CD4-positive, CD25-positive, alpha-beta regulatory T cell (primary cell): ENCODE measurements at regions not wholly inside any gene's neighbourhood (a gene's known extent, or its start where the extent isn't known, plus 50 kb on each side); places are given as distances from the start of the nearest gene placed in this dataset.

ENCODE experiments used
- ATAC-seq, 2 donors: fragments of 150-1000 bp; cut with Tn5 transposase; one replicate each; pipeline ENCODE4 v1.10.0; 2021; ENCODE audit warnings: low read depth in 2 of 2, moderate number of reproducible peaks in 2 of 2, moderate library complexity in 1 of 2
- DNase-seq, 3 donors: peaks; one replicate each; pipeline versions ENCODE4 v3.0.0 to v3.0.0-alpha.2; 2012 to 2022; ENCODE audit warnings: mixed read lengths in 1 of 3
- H3K27ac ChIP-seq: one replicate; pipeline ENCODE4 v1.7.0; 2013; ENCODE audit warnings: mild to moderate bottlenecking, low read length; ENCODE audit not compliant: insufficient read depth, poor library complexity, severe bottlenecking
- H3K27me3 ChIP-seq: one replicate; pipeline ENCODE4 v1.7.0; 2013; ENCODE audit warnings: low read length; ENCODE audit not compliant: control insufficient read depth, insufficient read depth
- H3K36me3 ChIP-seq: one replicate; pipeline ENCODE4 v1.7.0; 2013; ENCODE audit warnings: mild to moderate bottlenecking, low read length, moderate library complexity; ENCODE audit not compliant: control insufficient read depth, insufficient read depth
- H3K4me1 ChIP-seq: 2 replicates; pipeline ENCODE4 v1.7.0; 2013; ENCODE audit warnings: mild to moderate bottlenecking, low read length; ENCODE audit not compliant: insufficient read depth, control insufficient read depth, poor library complexity, severe bottlenecking
- H3K4me3 ChIP-seq: one replicate; pipeline ENCODE4 v1.7.0; 2013; ENCODE audit warnings: low read depth, mild to moderate bottlenecking, low read length, moderate library complexity
- H3K9me3 ChIP-seq, 2 experiments: 1 replicate in 1 of 2; 2 replicates in 1 of 2; pipeline ENCODE4 v1.7.0; 2013; ENCODE audit warnings: low read length in 2 of 2, mild to moderate bottlenecking in 1 of 2, moderate library complexity in 1 of 2; ENCODE audit not compliant: control insufficient read depth in 2 of 2
- H3K27ac Mint-ChIP-seq, 3 donors: one replicate each; pipeline ENCODE4 v1.8.0; 2020 to 2022; ENCODE audit warnings: mild to moderate bottlenecking in 3 of 3, mixed read lengths in 3 of 3, moderate library complexity in 2 of 3
- H3K27me3 Mint-ChIP-seq: one replicate; pipeline ENCODE4 v1.8.0; 2022; ENCODE audit warnings: mild to moderate bottlenecking, mixed read lengths
- H3K36me3 Mint-ChIP-seq: one replicate; pipeline ENCODE4 v1.8.0; 2020; ENCODE audit warnings: mixed read lengths
- H3K4me1 Mint-ChIP-seq, 4 donors: one replicate each; pipeline ENCODE4 v1.8.0; 2020 to 2022; ENCODE audit warnings: mixed read lengths in 4 of 4, mild to moderate bottlenecking in 1 of 4
- H3K4me3 Mint-ChIP-seq, 4 donors: one replicate each; pipeline ENCODE4 v1.8.0; 2020 to 2022; ENCODE audit warnings: mild to moderate bottlenecking in 4 of 4, mixed read lengths in 4 of 4, moderate library complexity in 3 of 4
- H3K9me3 Mint-ChIP-seq, 7 donors: one replicate each; pipeline ENCODE4 v1.8.0; 2020 to 2022; ENCODE audit warnings: mixed read lengths in 7 of 7, mild to moderate bottlenecking in 3 of 7, moderate library complexity in 2 of 7

DNA sequence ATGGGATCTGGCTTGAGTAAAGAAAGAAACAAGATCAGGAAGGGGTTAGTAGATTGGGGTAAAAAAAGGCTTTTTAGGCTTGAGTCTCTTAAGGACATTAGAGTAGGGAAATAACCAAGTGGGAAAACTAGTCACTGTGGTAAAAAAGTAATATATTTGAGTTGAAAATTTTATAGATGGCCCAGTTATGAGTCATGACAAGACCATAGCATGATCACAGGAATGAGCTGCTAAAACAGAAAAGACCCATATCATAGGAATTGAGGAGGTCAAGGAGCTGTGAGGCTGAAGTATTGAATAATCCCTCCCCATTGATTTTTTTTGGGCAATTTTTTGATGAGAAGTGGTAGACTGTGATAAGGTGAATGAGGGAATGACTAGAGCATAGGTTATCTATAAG is 69.2 kb upstream of the TBC1D5 start:
- H3K36me3 Mint-ChIP-seq = no peaks in the 10 kb centered on the region
- no peak overlapping the region for H3K27ac Mint-ChIP-seq
- ATAC-seq = no peak
- peaks cover 10% of the 10 kb centered on the region for H3K27me3 ChIP-seq
- H3K4me3 ChIP-seq = no peak overlapping the region
- no peak overlapping the region for H3K27ac ChIP-seq
- H3K9me3 ChIP-seq = no peaks in the 10 kb centered on the region
- no peaks in the 10 kb centered on the region for H3K36me3 ChIP-seq
- no peak overlapping the region for H3K4me3 Mint-ChIP-seq
- no peak for DNase-seq
- H3K9me3 Mint-ChIP-seq = peaks cover 0 to 4% (median 0%) of the 10 kb centered on the region in 7 donors
- no peaks in the 10 kb centered on the region for H3K4me1 ChIP-seq
- peaks cover 0 to 3% (median under 1%) of the 10 kb centered on the region in 4 donors for H3K4me1 Mint-ChIP-seq
- H3K27me3 Mint-ChIP-seq = peaks cover 22% of the 10 kb centered on the region

GRCh38 chr3:17810759-17811158 is 68.3 kb upstream of the TBC1D5 start:
- Histone ChIP-seq H3K9me3 (no peaks in the 10 kb centered on the region), H3K4me3 (no peak overlapping the region), H3K27ac (no peak overlapping the region), H3K36me3 (no peaks in the 10 kb centered on the region), H3K27me3 (peaks cover 10% of the 10 kb centered on the region), H3K4me1 (no peaks in the 10 kb centered on the region)
- Mint-ChIP-seq H3K4me1 (peaks cover 0 to 9% (median 4%) of the 10 kb centered on the region in 4 donors), H3K36me3 (no peaks in the 10 kb centered on the region), H3K9me3 (peaks cover 0 to 4% (median 0%) of the 10 kb centered on the region in 7 donors), H3K27ac (peak overlapping the region in 1 of 3 donors; percentile 2), H3K27me3 (peaks cover 22% of the 10 kb centered on the region), H3K4me3 (no peak overlapping the region)
- DNase-seq (no peak), ATAC-seq (no peak)

- DNase-seq (no peak), ATAC-seq (no peak)
- H3K4me3 Mint-ChIP-seq = no peak overlapping the region
- no peak overlapping the region for H3K27ac ChIP-seq
- H3K36me3 Mint-ChIP-seq = no peaks in the 10 kb centered on the region
- H3K9me3 ChIP-seq = no peaks in the 10 kb centered on the region
- no peaks in the 10 kb centered on the region for H3K4me1 ChIP-seq
- H3K4me3 ChIP-seq = no peak overlapping the region
- H3K27me3 ChIP-seq = peaks cover 10% of the 10 kb centered on the region
- H3K4me1 Mint-ChIP-seq = peaks cover 0 to 9% (median 4%) of the 10 kb centered on the region in 4 donors
- H3K36me3 ChIP-seq = no peaks in the 10 kb centered on the region
- H3K27me3 Mint-ChIP-seq = peaks cover 28% of the 10 kb centered on the region
- no peak overlapping the region for H3K27ac Mint-ChIP-seq
- H3K9me3 Mint-ChIP-seq = peaks cover 0 to 4% (median 0%) of the 10 kb centered on the region in 7 donors
Measured at GRCh38 chr3:17808994-17809393, 66.6 kb upstream of the TBC1D5 start.

DNA sequence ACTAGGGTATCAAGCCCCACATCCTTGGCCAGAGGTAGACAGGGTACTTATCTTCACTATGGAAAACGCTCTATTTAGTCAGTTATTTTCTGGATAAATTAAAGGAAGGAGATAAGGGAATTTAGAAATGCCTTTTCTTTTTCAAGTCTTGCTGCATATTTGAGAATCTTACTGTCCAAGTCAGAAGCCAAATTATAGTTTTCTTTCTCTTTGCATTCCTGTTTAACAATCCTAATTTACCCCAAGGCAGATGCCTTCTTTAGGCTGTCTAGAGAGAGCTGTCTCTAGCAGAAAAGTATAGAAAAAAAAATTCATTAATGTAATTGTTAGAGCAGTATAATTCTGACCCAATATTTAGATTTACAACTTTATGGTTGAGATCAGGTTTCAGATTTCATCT is 64.4 kb upstream of the TBC1D5 start:
- no peaks in the 10 kb centered on the region for H3K36me3 Mint-ChIP-seq
- no peak overlapping the region for H3K27ac ChIP-seq
- no peak overlapping the region for H3K4me3 Mint-ChIP-seq
- ATAC-seq (no peak), DNase-seq (no peak)
- H3K4me1 ChIP-seq = no peaks in the 10 kb centered on the region
- H3K4me3 ChIP-seq = no peak overlapping the region
- H3K4me1 Mint-ChIP-seq = peaks cover 0 to 9% (median 4%) of the 10 kb centered on the region in 4 donors
- no peaks in the 10 kb centered on the region for H3K36me3 ChIP-seq
- peaks cover 13% of the 10 kb centered on the region for H3K27me3 ChIP-seq
- peaks cover 33% of the 10 kb centered on the region for H3K27me3 Mint-ChIP-seq
- peaks cover 0 to 2% (median 0%) of the 10 kb centered on the region in 7 donors for H3K9me3 Mint-ChIP-seq
- H3K27ac Mint-ChIP-seq = no peak overlapping the region
- H3K9me3 ChIP-seq = no peaks in the 10 kb centered on the region

DNA sequence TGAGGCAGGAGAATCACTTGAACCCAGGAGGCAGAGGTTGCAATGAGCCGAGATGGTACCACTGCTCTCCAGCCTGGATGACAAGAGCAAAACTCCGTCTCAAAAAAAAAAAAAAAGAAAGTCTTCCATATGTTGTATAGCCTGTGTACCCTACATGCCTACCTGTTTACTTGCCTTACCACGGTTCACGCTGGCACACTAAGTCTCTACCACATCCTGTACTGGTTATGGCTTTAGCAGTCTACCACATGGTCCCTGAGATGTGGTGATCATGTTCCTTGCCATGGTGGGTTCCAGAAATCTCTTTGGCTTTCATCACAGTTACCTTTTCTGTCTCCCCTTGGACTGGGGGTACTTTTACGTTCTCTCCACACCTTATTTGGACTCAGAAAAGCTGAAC is 63.8 kb upstream of the TBC1D5 start:
- Histone ChIP-seq H3K4me3 (no peak overlapping the region), H3K36me3 (no peaks in the 10 kb centered on the region), H3K4me1 (no peaks in the 10 kb centered on the region), H3K27ac (no peak overlapping the region), H3K27me3 (peaks cover 13% of the 10 kb centered on the region), H3K9me3 (no peaks in the 10 kb centered on the region)
- Mint-ChIP-seq H3K4me3 (no peak overlapping the region), H3K36me3 (no peaks in the 10 kb centered on the region), H3K4me1 (peaks cover 0 to 9% (median 4%) of the 10 kb centered on the region in 4 donors), H3K27me3 (peaks cover 32% of the 10 kb centered on the region), H3K27ac (peak overlapping the region in 2 of 3 donors; percentile 1 to 32), H3K9me3 (peaks cover 0 to 2% (median 0%) of the 10 kb centered on the region in 7 donors)
- ATAC-seq = peak; percentile 71 to 80
- DNase-seq = peak in 2 of 3 donors; percentile 20 to 63

- Mint-ChIP-seq H3K36me3 (no peaks in the 10 kb centered on the region), H3K27me3 (peaks cover 30% of the 10 kb centered on the region), H3K4me1 (peaks cover 0 to 9% (median 4%) of the 10 kb centered on the region in 4 donors), H3K4me3 (no peak overlapping the region), H3K9me3 (peaks cover 0 to 3% (median 0%) of the 10 kb centered on the region in 7 donors), H3K27ac (no peak overlapping the region)
- Histone ChIP-seq H3K9me3 (no peaks in the 10 kb centered on the region), H3K36me3 (no peaks in the 10 kb centered on the region), H3K4me1 (no peaks in the 10 kb centered on the region), H3K4me3 (no peak overlapping the region), H3K27ac (no peak overlapping the region), H3K27me3 (peaks cover 12% of the 10 kb centered on the region)
- no peak for DNase-seq
- no peak for ATAC-seq
Measured at GRCh38 chr3:17805461-17805940, 63.1 kb upstream of the TBC1D5 start.

GRCh38 chr3:17802950-17803349 is 60.5 kb upstream of the TBC1D5 start:
- Mint-ChIP-seq H3K27me3 (peaks cover 16% of the 10 kb centered on the region), H3K4me1 (peaks cover 0 to 9% (median 4%) of the 10 kb centered on the region in 4 donors), H3K36me3 (no peaks in the 10 kb centered on the region), H3K4me3 (no peak overlapping the region), H3K27ac (no peak overlapping the region), H3K9me3 (peaks cover 0 to 5% (median 0%) of the 10 kb centered on the region in 7 donors)
- Histone ChIP-seq H3K27me3 (peaks cover 3% of the 10 kb centered on the region), H3K36me3 (no peaks in the 10 kb centered on the region), H3K4me1 (no peaks in the 10 kb centered on the region), H3K4me3 (no peak overlapping the region), H3K27ac (no peak overlapping the region), H3K9me3 (no peaks in the 10 kb centered on the region)
- DNase-seq = no peak
- ATAC-seq = no peak

- DNase-seq (no peak), ATAC-seq (no peak)
- peaks cover 3% of the 10 kb centered on the region for H3K27me3 ChIP-seq
- Mint-ChIP-seq H3K36me3 (no peaks in the 10 kb centered on the region), H3K27ac (no peak overlapping the region), H3K9me3 (peaks cover 0 to 5% (median 0%) of the 10 kb centered on the region in 7 donors), H3K4me1 (peaks cover 0 to under 1% (median 0%) of the 10 kb centered on the region in 4 donors), H3K27me3 (peaks cover 16% of the 10 kb centered on the region), H3K4me3 (no peak overlapping the region)
- no peaks in the 10 kb centered on the region for H3K4me1 ChIP-seq
- H3K4me3 ChIP-seq = no peak overlapping the region
- H3K9me3 ChIP-seq = no peaks in the 10 kb centered on the region
- H3K27ac ChIP-seq = no peak overlapping the region
- no peaks in the 10 kb centered on the region for H3K36me3 ChIP-seq
Measured at GRCh38 chr3:17801131-17801530, 58.7 kb upstream of the TBC1D5 start.
